ENCODE measurements at regions not wholly inside any gene's neighbourhood (a gene's known extent, or its start where the extent isn't known, plus 50 kb on each side); places are given as distances from the start of the nearest gene placed in this dataset.
"Not testable (repeated sequence)": the region's sequence is repeated elsewhere in the genome, so short reads cannot be mapped to it uniquely, and the experiment has no call there.

DNA sequence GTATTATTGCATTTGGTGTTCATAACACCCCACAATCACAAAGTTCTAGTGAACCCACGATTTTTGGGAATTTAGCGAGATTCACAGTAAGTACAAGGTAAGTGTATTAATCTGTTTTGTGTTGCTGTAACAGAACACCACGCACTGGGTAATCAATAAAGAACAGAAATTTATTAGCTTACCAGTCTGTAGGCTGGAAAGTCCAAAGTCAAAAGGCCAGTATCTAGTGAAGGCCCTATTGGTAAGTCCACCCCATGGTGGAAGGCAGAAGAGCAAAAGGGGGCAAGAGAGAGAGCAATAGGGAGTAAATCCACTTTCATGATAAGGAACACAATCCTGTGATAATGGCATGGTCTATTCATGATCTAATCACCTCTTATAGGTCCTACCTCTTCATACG is 190.3 kb upstream of the KCNMB2 start:
- POLR2A ChIA-PET: no interaction called here
- H3K4me1 ChIP-seq (ENCODE audit: insufficient read depth, low read length): no peaks in the 10 kb centered on the region
- H3K36me3 ChIP-seq (replicated peaks in 1 of 2; ENCODE audit: control insufficient read depth in 1 of 2, insufficient read depth in 2 of 2, low read length in 2 of 2): no peaks in the 10 kb centered on the region
- TF ChIP-seq NBN (conservative IDR thresholded peaks at IDR 0.05): no peak
- no peak for TF ChIP-seq ZIK1 (CRISPR knock-in tag; IDR thresholded peaks at IDR 0.05; ENCODE audit: borderline replicate concordance, low read depth)
- TF ChIP-seq ZNF510 (CRISPR knock-in tag; IDR thresholded peaks at IDR 0.05; ENCODE audit: low read depth): no peak
- no peaks in the 10 kb centered on the region for H3K27me3 ChIP-seq (ENCODE audit: control insufficient read depth in 1 of 2, insufficient read depth in 2 of 2, low read length in 2 of 2)
- H4K20me1 ChIP-seq (ENCODE audit: insufficient read depth, low read length): no peaks in the 10 kb centered on the region
- ATAC-seq: no peak
- no peak overlapping the region for H3K4me2 ChIP-seq (ENCODE audit: low read depth, low read length)
- DNase-seq (ENCODE audit: low spot score): no peak
- WGBS (ENCODE audit: low lambda C conversion rate): 9% methylated on average over 4 of the region's 4 CpGs
- no peak overlapping the region for H3K4me3 ChIP-seq (replicated peaks in 1 of 3; ENCODE audit: insufficient read depth in 1 of 3, low read depth in 2 of 3, low read length in 3 of 3)
- H3K9me3 ChIP-seq (ENCODE audit: low read length): peaks cover 3% of the 10 kb centered on the region; the same call in 1 of the 2 replicates
- no peak overlapping the region for H2AFZ ChIP-seq (ENCODE audit: low read length)
- H3K79me2 ChIP-seq (ENCODE audit: insufficient read depth, low read length): no peaks in the 10 kb centered on the region
- no peak overlapping the region for H3K27ac ChIP-seq (ENCODE audit: extremely low read length, insufficient read depth, low read length)
- H3K9ac ChIP-seq (ENCODE audit: insufficient read depth, low read depth, low read length): no peak overlapping the region
- intact Hi-C loops (cut with micrococcal nuclease; ENCODE audit: unreplicated experiment) (no loop called here), in situ Hi-C loops (cut with HindIII; ENCODE audit: extremely low pct_ligation_motif_present, low pct_unique_long_range_greater_than_20kb) (no loop called here)
- no peak for FAIRE-seq
- BruUV-seq (replicated peaks): no TSS peak
- CTCF ChIA-PET (ENCODE audit: low intra/inter-chr PET ratio, low total read pairs): no interaction called here

DNA sequence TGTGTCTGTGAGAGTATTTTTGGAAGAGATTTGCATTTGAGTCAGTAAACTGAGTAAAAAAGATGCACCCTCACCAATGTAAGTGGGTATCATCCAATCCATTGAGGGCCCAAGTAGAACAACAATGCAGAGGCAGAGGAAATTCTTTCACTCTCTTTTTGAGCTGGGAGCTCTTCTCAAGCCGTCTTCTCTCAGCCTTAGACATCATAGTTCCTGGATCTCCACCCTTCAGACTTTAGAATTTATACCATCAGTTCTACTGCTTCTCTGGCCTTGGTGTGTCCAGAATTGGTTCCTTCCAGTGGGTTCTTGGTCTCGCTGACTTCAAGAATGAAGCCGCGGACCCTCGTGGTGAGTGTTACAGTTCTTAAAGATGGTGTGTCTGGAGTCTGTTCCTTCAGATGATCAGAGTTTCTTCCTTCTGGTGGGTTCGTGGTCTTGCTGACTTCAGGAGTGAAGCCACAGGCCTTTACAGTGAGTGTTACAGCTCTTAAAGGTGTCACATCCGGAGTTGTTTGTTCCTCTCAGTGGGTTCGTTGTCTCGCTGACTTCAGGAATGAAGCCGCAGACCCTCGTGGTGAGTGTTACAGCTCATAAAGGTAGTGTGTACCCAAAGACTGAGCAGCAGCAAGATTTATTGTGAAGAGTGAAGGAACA is 187.5 kb upstream of the KCNMB2 start:
- DNase-seq (ENCODE audit: low spot score); H3K79me2 ChIP-seq (ENCODE audit: insufficient read depth, low read length); CTCF ChIA-PET (ENCODE audit: low intra/inter-chr PET ratio, low total read pairs); H3K36me3 ChIP-seq (replicated peaks in 1 of 2; ENCODE audit: control insufficient read depth in 1 of 2, insufficient read depth in 2 of 2, low read length in 2 of 2); H3K27ac ChIP-seq (ENCODE audit: extremely low read length, insufficient read depth, low read length); H3K4me3 ChIP-seq (replicated peaks in 1 of 3; ENCODE audit: insufficient read depth in 1 of 3, low read depth in 2 of 3, low read length in 3 of 3); H3K9me3 ChIP-seq (ENCODE audit: low read length); in situ Hi-C loops (cut with HindIII; ENCODE audit: extremely low pct_ligation_motif_present, low pct_unique_long_range_greater_than_20kb); H3K4me1 ChIP-seq (ENCODE audit: insufficient read depth, low read length); intact Hi-C loops (cut with micrococcal nuclease; ENCODE audit: unreplicated experiment); ATAC-seq; H3K9ac ChIP-seq (ENCODE audit: insufficient read depth, low read depth, low read length); H3K4me2 ChIP-seq (ENCODE audit: low read depth, low read length); POLR2A ChIA-PET; H3K27me3 ChIP-seq (ENCODE audit: control insufficient read depth in 1 of 2, insufficient read depth in 2 of 2, low read length in 2 of 2); FAIRE-seq; H4K20me1 ChIP-seq (ENCODE audit: insufficient read depth, low read length); H2AFZ ChIP-seq (ENCODE audit: low read length); BruUV-seq (replicated peaks): not testable (repeated sequence)
- 52% methylated on average over 7 of the region's 11 CpGs for WGBS (ENCODE audit: low lambda C conversion rate)
